H1 (cell line): ENCODE measurements at regions not wholly inside any gene's neighbourhood (a gene's known extent, or its start where the extent isn't known, plus 50 kb on each side); places are given as distances from the start of the nearest gene placed in this dataset.

ENCODE experiments used
- ATF2 ChIP-seq: IDR thresholded peaks from 2 replicates; pipeline ENCODE4 v1.6.1; 2012; ENCODE audit warnings: low read length, inconsistent platforms
- JUN ChIP-seq: IDR thresholded peaks from 2 replicates; pipeline ENCODE4 v1.6.1; 2011; ENCODE audit warnings: low read depth, mild to moderate bottlenecking, improper control_type of control experiment, low read length
- KDM1A ChIP-seq: fragments of 200-600, 300-600 bp; sonication (generic); IDR thresholded peaks from 2 replicates; pipeline ENCODE4 v1.7.1; 2016; ENCODE audit warnings: mild to moderate bottlenecking, low read length, borderline replicate concordance
- KDM5A ChIP-seq: fragments of 200-600 bp; IDR thresholded peaks from 2 replicates; pipeline ENCODE4 v1.7.1; 2012; ENCODE audit warnings: mild to moderate bottlenecking, low read length, inconsistent platforms, mixed read lengths
- SRF ChIP-seq: IDR thresholded peaks from 2 replicates; pipeline ENCODE4 v1.6.1; 2011; ENCODE audit warnings: mild to moderate bottlenecking, low read depth, low read length, moderate library complexity

- TF ChIP-seq ATF2: no peak
- TF ChIP-seq JUN: no peak
- TF ChIP-seq SRF: no peak
- no peak for TF ChIP-seq KDM1A
- TF ChIP-seq KDM5A: no peak
Observed at GRCh38 chr3:159151130-159151529, 349.3 kb downstream of the MFSD1 start (continued).
